NCI-H2081 treated with DMSO at 0.1 percent for 48 hours (cell line): ENCODE measurements at regions not wholly inside any gene's neighbourhood (a gene's known extent, or its start where the extent isn't known, plus 50 kb on each side); places are given as distances from the start of the nearest gene placed in this dataset.
"Not testable (repeated sequence)": the region's sequence is repeated elsewhere in the genome, so short reads cannot be mapped to it uniquely, and the experiment has no call there.

Experiments
- DNase-seq: peaks from one replicate; lab custom pipeline; 2025; lab: John Stamatoyannopoulos, UW

DNA sequence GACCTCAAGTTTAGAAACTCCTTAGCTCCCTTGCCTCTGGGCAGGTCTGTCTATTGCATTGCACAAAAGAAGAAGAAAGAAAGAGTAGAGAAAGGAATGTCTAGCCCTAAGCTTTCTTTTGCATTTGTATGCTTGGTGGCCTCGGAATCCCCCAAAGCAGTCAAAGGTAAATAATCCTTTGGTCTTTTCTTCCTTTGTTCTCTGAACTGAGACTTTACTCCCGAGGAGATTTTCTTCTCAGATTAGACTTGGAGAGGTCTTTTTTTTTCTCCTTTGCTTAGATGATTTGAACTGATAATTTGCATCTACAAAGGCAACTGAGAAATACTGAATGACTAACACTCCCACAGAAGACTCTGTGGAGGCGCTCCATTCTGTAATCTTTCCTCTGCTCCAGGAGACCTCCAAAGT lies 93.2 kb downstream of the AKR1D1 start:
- DNase-seq, result no peak

DNA sequence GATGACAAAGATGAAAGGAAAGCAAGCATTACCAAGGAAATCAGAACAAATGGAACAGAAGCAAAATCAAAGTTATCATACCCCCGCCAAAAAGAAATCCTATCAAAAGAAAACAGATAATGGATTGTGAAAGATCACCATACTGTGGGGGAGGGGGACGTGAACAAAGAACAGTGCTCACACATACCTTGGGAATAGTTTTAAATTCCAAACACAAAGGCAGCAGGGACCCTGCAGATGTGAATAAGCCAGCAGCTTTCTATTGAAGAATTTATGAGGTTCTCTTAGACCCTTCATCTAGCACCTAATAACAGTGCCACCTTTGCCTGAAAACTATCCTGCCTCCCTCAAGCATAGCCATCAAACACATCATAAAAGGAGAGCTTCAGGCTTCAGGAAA lies 94.0 kb downstream of the AKR1D1 start:
- DNase-seq, result no peak

DNA sequence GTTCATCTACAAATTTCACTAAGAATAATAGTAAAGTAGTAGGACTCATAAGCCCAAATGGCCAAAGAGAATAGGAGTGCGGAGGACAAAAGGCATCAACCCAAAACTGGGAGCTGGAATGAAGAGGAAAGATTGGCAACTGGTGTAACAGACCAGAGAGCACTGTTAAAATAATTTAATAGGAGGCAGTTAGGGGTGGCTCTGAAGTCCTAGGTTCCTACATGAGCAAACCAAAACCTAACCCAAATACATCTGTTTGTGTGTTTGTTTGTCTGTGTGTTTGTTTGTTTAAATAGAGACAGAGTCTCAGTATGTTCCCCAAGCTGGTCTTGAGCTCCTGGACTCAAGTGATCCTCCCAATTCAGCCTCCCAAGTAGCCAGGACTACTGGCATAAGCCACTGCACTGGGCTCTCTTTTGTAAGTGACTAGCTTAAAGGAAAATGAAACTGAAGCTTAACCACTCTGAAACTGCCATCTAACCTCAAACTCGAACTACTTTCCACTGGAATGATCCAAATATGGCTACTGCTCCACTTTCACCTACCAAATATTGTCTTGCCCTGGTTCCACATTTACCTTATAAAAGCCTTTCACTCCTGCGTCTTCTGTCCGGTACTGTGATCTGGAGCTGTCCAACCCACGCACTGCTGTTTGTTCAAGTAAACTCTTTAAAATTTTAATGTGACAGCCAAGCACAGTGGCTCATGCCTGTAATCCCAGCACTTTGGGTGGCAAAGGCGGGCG lies 94.9 kb downstream of the AKR1D1 start:
- DNase-seq, result no peak

DNA sequence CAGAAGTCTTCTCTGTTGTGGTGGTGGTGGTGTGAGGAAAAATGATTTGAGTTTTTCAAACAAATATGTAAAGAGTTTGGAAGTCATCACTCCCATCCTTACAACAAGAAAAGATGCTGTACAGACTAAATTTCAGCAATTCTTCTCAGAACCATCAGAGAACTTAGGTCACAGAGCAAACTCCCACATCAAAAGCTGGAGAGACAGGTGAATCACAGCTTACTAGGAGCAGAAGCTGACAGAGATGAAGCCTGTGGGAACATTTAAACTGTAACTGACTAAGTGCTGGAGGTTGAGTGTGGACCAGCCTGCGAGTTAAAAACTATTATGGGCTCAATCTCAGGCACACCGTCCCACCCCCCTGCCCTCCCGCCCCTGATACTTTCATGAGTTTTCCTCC lies 97.3 kb downstream of the AKR1D1 start:
- DNase-seq, result no peak

DNA sequence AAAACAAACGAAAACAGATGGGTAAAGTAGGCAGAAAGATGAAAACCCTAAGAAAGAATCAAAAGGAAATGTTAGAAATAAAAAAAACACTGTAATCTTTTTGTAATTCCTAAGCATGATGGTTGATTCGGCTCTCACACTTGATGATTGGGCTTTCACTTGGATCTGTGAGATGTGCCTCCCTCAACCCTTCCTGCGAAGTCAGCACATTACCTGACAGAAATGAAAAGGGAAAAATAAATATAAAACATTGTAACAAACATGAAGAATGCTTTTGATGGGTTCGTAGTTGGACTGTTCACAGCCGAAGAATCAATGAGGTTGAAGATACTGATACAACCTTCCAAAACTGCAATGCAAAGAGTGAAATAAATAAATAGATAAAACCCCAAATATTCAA lies 99.8 kb downstream of the AKR1D1 start:
- DNase-seq, result no peak

DNA sequence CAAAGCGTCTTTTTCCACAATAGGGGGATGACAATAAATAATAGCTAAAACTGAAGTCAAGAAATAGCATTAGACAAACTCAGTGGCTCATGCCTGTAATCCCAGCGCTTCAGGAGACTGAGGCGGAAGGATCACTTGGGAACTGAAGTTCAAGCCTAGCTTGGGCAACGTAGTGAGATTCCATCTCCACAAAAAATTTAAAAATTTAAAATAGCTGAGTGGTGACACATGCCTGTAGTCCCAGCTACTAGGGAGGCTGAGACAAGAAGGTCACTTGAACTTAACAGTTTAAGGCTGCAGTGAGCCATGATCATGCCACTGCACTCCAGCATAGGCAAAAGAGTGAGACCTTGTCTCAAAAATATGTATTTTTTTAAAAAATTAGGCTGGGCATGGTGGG lies 107.9 kb downstream of the AKR1D1 start:
- no peak for DNase-seq

DNA sequence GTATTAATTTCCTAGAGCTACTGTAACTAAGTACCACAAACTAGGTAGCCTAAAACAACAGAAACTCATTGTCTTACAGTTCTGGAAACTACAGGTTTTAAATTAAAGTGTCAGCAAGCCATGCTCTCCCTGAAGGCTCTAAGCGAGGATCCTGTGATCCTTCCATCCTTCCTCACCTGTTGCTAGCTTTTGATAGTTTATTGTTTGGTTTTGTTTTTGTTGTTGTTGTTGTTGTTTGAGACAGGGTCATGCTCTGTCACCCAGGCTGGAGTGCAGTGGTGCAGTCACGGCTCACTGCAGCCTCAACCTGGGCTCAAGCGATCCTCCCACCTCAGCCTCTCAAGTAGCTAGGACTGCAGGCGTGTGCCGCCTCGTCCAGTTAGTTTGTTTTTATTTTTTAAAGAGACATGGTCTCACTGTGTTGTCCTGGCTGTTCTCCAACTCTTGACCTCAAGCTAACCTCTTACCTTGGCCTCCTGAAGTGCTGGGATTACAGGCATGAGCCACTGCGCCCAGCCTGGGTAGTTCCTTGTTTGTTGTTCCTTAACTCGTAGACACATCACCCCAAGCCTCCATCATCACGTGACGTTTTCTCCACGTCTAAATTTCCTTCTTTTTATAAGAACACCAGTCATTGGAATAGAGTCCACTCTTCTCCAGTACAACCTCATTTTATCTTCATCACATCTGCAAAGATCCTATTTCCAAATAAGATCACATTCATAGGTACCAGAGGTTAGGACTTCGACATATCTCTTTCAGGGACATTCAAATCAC lies 109.1 kb downstream of the AKR1D1 start:
- DNase-seq, result no peak

DNA sequence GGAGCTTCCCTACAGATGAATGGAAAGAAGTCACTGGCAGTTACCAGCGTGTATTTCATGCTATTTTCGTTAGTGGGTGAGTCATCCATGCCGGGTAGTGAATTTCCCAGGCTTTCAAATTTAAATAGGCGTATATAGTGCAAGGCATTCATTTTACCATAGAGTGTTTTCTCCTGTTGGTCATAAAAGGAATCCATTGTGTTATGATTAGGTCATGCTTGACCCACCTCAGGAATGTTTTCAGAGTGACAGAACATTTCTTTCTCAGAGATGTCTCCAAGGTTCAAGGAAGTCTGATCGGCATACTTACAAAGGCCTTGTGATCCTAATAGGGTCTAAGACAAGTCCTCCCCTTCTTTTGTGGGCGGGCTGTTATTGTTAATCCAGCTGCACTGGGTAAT lies 110.7 kb downstream of the AKR1D1 start:
- no peak for DNase-seq

DNA sequence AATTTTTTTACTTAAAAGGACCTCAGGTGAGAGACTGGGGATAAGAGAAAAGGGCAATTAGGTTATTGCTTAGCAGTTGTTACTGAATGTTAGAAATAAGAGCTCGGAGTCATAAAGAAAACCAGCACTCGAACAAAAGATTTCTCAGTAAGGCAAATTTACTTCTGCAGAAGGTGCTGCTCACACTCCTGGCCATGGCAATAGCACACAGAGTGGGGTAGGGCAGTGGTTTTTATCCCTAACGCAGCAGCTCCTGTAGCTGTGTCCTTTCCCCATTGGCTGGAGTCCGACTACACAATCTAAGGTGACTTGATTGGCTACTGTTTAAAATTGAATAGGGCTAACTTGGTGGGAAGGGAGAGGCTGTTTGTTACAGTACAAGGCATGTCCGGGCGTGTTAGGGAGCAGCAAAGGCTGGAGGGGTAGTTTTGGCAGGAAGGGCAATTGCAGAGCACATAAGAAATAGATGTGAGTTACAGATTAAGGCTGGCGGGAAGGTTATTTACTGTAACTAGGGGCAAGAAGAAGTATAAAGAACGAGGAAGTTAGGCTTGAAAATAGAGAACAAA lies 112.1 kb downstream of the AKR1D1 start:
- DNase-seq, result no peak

DNA sequence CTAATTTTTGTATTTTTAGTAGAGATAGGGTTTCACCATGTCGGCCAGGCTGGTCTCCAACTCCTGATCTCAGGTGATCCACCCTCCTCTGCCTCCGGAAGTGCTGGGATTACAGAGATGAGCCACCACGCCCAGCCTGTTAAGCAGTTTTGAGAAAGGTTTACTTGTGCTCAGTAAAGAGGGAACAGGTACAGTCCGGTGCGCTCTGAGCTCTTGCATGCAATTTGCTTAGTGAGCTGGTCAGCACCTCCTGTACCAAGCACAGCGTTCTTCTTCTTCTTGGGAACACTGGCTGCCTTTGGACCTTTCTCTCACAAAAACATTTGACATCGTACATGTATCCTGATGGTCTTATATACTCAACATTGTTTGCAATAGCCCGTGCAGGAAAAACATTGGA lies 118.3 kb downstream of the AKR1D1 start:
- DNase-seq, result no peak

DNA sequence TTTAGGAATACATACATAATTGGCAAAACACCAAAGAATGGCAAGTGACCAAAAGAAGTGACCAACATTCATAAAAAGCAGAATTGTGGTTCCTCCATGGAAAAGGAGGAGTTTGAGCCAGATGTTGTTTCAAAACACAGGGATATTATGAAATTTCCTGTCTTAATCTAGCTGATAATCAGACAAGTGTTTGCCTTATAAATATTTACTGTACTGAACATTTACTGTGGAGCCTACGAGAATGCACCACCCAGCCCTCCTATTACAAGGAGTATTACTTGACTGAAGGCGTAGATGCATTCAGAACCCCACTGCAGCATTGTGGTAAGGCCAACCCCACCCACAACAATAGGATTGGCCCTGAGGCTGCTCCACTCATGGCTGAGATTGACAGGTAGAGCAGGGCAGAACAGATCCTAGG lies 118.9 kb downstream of the AKR1D1 start:
- no peak for DNase-seq

DNA sequence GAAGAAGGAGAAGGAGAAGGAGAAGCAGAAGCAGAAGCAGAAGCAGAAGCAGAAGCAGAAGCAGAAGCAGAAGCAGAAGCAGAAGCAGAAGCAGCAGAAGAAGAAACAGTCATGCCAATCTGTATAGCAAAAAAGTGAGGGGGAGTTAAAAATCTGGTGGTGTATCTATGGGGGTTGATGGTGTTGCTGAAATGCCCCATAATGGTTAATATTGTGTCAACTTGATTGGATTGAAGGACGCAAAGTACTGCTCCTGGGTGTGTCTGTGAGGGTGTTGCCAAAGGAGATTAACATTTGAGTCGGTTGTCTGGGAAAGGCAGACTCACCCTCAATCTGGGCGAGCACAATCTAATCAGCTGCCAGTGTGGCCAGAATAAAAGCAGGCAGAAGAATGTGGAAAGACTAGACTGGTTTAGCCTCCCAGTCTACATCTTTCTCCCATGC lies 120.3 kb downstream of the AKR1D1 start:
- DNase-seq, result not testable (repeated sequence)

DNA sequence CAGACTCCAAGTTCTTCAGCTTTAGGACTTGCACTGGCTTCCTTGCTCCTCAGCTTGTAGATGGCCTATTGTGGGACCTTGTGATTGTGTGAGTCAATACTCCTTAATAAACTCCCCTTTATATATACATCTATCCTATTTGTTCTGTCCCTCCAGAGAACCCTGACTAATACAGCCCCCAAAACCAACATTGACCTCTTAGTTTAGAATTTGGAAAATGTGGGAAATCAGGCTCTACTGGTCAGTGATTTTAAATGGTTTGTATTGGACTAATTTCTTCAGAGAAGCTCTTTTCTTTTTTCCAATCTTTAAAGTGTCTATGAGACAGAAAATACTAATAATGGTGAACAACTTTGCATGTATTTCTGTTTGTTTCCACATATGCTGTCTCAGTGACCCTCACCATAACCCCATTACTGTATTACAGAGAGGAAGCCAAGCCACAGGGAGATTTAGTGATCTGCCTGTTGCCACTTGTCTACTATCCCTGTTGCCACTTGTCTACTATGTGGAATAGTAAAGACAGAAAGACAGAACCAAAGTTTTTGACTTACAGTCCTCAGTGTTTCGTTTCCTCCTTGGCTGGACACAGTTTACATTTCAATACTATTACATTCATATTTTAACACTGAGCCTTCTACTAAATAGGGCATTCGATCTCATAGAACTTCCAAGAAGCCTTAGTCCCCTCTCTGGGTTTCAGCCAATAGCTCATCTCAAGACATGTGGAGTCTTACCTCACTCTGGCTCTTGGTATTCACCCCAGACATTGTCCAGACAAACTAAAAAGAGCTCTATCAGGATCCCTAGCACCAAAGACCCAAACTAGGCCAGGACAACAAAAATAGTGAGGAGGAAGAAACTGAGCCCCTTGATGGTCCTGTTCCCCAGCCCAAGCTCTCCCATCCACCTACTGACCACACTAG lies 121.0 kb downstream of the AKR1D1 start:
- no peak for DNase-seq

DNA sequence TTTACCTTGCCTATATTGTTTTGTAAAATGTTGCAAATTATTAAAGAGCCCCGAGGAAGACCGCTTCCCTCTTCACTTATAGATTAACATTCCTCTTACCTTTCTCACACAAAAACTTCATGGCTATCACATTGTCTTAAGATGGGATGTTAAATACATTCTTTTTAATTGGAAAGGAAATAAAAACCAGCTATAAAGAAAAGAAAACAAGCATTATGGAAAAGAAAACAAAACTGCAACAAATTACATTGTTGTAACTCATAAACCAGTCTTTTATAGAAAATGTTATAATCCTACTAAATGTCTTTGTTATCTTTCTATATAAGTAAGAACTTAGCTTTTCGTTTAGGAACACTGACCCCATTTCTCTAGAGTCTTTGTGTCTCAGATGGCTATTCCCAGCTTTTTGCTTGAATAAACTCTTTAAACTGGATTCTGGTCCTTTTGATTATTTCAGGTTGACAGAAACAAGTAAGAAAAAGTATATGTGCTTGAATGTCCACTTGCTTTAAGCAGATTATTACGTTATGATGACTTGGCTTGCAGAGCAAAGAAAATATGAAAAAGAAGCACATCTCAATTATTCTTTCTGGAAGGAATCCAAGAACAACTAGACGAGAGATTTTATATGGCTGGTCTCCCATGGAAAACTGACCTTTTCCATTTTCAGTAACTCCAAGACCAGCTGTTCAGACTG lies 128.2 kb downstream of the AKR1D1 start:
- no peak for DNase-seq

DNA sequence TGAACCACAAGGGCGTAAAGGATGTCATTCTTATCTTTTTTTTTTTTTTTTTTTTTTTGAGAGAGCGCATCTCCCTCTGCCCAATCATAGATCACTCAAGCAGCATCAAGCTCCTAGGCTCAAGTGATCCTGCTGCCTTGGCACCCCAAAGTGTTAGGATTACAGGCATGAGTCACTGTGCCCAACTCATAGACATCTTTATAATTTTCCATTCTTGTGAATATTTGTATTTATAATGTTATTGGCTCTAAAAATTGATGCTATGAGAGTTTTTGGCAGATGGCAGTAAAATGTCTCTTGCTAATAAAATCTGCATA lies 128.7 kb downstream of the AKR1D1 start:
- no peak for DNase-seq

DNA sequence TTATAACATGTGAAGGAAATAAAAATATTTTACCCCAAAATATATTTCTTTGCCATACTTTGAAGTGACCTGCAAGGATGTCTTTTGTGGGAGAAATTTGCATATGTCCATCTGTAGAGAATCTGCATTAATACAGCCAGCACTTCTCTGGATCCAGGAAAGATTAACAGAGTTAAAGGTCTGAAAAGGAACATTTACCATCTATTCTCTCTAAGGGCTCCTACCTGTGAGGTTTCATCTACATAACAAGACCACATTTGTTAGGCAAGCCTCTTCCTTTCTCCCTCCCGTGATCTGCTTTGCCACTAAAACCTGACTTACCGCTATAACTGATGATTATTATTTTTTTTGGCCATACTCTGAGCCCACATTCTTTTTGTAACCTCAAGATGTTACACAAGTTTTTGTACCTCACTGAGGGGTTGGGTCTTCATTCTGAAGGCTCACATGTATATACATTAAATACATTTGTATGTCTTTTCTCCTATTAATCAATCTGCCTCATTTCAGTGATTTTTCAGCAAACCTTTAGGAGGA lies 129.4 kb downstream of the AKR1D1 start:
- no peak for DNase-seq

DNA sequence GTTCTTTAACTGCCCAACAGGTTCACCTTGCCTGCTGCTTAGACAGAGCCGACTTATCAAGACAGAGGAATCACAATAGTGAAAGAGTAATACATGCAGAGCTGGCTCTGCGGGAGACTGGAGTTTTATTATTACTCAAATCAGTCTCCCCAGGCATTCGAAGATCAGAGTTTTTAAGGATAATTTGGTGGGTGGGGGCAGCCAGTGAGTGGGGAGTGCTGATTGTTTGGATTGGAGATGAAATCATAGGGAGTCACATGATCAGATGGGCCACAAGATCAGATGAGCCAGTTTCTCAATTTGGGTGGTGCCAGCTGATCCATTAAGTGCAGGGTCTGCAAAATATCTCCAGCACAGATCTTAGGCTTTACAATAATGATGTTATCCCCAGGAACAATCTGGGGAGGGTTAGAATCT lies 131.3 kb downstream of the AKR1D1 start:
- DNase-seq, result no peak

DNA sequence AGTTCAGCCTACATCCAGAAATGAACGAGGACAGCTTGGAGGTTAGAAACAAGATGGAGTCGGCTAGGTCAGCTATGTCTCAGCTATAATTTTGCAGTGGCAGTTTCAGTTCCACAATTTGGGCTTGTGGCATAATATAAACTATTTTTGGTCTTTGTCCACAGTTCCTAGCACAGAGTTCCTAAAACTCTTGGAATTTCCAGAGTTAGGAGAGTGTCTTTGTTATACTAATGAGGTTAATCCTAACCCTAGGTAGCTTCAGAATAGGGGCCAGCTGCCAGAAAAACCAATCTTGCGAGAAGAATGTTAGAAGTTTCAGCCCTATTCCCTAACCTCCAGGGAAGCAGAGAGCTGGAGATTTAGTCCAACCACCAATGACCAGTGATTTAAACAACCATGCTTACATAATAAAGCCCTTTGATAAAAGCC lies 131.9 kb downstream of the AKR1D1 start:
- no peak for DNase-seq

DNA sequence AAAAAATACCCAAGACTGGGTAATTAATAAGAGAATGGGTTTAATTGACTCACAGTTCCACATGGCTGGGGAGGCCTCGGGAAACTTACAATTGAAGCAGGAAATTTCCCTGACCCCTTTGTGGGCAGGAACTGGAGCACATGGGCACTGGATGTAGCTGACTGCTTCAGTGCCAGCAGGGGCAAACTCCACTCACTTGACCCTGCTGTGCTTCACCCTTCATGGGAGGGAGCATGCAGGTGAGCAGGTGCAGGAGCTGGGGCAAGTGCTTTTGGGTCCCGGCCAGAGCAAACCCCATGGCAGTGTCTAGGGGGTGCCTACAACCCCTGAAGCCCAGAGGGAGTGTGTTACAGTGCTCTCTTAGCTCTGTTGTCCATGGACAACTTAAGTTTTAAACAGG lies 132.6 kb downstream of the AKR1D1 start:
- no peak for DNase-seq

DNA sequence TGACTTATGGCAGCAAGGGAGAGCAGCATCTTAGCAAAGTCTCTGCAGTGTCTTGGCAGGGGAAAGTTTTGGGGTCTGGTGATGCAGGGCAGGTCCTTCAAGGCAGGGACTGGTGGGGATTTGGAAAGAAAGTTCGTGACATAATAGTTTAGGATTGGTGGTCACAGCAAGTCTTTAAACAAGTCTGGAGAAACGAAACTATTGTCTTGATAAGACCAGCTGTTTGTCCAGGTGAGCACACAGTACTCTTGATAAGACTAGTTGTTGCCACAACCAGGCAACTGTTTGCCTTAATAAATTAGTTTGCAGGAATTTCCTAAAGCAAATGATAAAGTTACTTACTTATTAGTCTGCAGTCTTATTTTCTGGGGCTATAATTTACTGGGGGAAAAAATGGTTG lies 136.1 kb downstream of the AKR1D1 start:
- DNase-seq, result no peak

DNA sequence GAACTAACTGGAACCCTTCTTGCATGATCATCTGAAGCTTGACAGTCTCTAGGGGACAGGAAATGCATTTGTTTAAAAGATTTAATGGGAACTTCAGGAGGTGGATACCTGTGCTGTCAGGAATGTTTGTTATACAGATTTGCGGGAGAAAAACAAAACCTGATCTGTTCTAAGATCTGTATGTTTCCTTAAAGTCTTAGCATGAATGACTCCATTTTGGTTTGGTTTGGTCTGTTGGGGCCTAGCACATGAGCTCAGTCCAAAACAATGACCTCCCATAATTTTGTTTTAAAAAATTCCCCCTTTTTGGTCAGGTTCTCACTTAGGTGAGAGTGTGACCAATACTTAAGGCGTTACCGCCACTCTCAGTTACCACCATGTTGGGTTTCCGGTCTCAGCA lies 138.7 kb downstream of the AKR1D1 start:
- no peak for DNase-seq
